HEK293 (cell line): ENCODE measurements at regions not wholly inside any gene's neighbourhood (a gene's known extent, or its start where the extent isn't known, plus 50 kb on each side); places are given as distances from the start of the nearest gene placed in this dataset.

Source experiments
- CTCF ChIA-PET: fragments of 350-600 bp; formaldehyde crosslinking; extraction: SDS; loops from one replicate; lab custom pipeline; 2021; ENCODE audit warnings: antibody characterized with exemption; lab: Yijun Ruan, JAX
- POLR2A ChIA-PET: fragments of 300-600 bp; formaldehyde crosslinking; extraction: SDS; loops from one replicate; lab custom pipeline; 2020; ENCODE audit warnings: antibody characterized with exemption, inconsistent platforms; lab: Yijun Ruan, JAX
- H3K27ac ChIP-seq: fragments of 200-500 bp; sonication (Bioruptor generic); 2 replicates; pipeline ENCODE4 v1.5.1; 2014; ENCODE audit warnings: low read depth, low read length, control low read depth, inconsistent platforms; ENCODE audit errors: extremely low read depth
- H3K36me3 ChIP-seq, 2 experiments: fragments of 200-500 bp in 1 of 2; sonication (Bioruptor generic) in 1 of 2; 1 replicate in 1 of 2; 2 replicates in 1 of 2; pipeline ENCODE4 v1.5.1; 2014 to 2017; ENCODE audit warnings: inconsistent platforms in 2 of 2, low read length in 2 of 2; ENCODE audit not compliant: control insufficient read depth in 2 of 2, insufficient read depth in 1 of 2
- H3K4me1 ChIP-seq: fragments of 200-500 bp; sonication (Bioruptor generic); 2 replicates; pipeline ENCODE4 v1.5.1; 2014; ENCODE audit warnings: mild to moderate bottlenecking, low read length, inconsistent platforms; ENCODE audit not compliant: control insufficient read depth, insufficient read depth
- H3K4me3 ChIP-seq: 2 replicates; pipeline ENCODE4 v1.5.1; 2011; ENCODE audit warnings: low read depth, mild to moderate bottlenecking, control low read depth, low read length, moderate library complexity
- H3K9me3 ChIP-seq: fragments of 200-500 bp; sonication (Bioruptor generic); 2 replicates; pipeline ENCODE4 v1.5.1; 2014; ENCODE audit warnings: low read depth, low read length, inconsistent platforms; ENCODE audit not compliant: control insufficient read depth, insufficient read depth
- IKZF3 ChIP-seq: fragments of 450-650 bp; IDR thresholded peaks from 2 replicates; pipeline ENCODE4 v1.5.0; 2018; ENCODE audit warnings: missing biosample characterization, mild to moderate bottlenecking, missing genetic modification characterization, moderate library complexity
- MZF1 ChIP-seq: fragments of 450-650 bp; formaldehyde crosslinking; IDR thresholded peaks from 2 replicates; pipeline ENCODE4 v1.5.1; 2017; ENCODE audit warnings: missing biosample characterization, missing genetic modification characterization, borderline replicate concordance
- OSR2 ChIP-seq: fragments of 450-650 bp; formaldehyde crosslinking; IDR thresholded peaks from 2 replicates; pipeline ENCODE4 v1.5.1; 2016; ENCODE audit warnings: missing biosample characterization, missing genetic modification characterization
- PRDM6 ChIP-seq: fragments of 450-650 bp; formaldehyde crosslinking; IDR thresholded peaks from 2 replicates; pipeline ENCODE4 v1.5.1; 2017; ENCODE audit warnings: missing biosample characterization, missing genetic modification characterization
- ZNF169 ChIP-seq: fragments of 450-650 bp; formaldehyde crosslinking; IDR thresholded peaks from 2 replicates; pipeline ENCODE4 v1.5.1; 2016; ENCODE audit warnings: missing biosample characterization, missing genetic modification characterization
- ZNF266 ChIP-seq: fragments of 450-650 bp; formaldehyde crosslinking; IDR thresholded peaks from 2 replicates; pipeline ENCODE4 v1.5.1; 2016; ENCODE audit warnings: missing biosample characterization, missing genetic modification characterization, low read depth
- ZNF366 ChIP-seq: fragments of 450-650 bp; formaldehyde crosslinking; conservative IDR thresholded peaks from 2 replicates; pipeline ENCODE4 v1.5.1; 2016; ENCODE audit warnings: missing biosample characterization, missing genetic modification characterization
- ZNF521 ChIP-seq: fragments of 450-650 bp; formaldehyde crosslinking; IDR thresholded peaks from 2 replicates; pipeline ENCODE4 v1.5.1; 2017; ENCODE audit warnings: missing biosample characterization, mild to moderate bottlenecking, missing genetic modification characterization
- ZNF548 ChIP-seq: fragments of 450-650 bp; formaldehyde crosslinking; IDR thresholded peaks from 2 replicates; pipeline ENCODE4 v1.5.1; 2016; ENCODE audit warnings: missing biosample characterization, missing genetic modification characterization
- ZNF558 ChIP-seq: fragments of 450-650 bp; formaldehyde crosslinking; IDR thresholded peaks from 2 replicates; pipeline ENCODE4 v1.5.1; 2016; ENCODE audit warnings: missing biosample characterization, missing genetic modification characterization
- ZNF639 ChIP-seq: fragments of 450-650 bp; formaldehyde crosslinking; IDR thresholded peaks from 2 replicates; pipeline ENCODE4 v1.5.1; 2016; ENCODE audit warnings: missing biosample characterization, missing genetic modification characterization
- ZNF692 ChIP-seq: fragments of 450-650 bp; formaldehyde crosslinking; IDR thresholded peaks from 2 replicates; pipeline ENCODE4 v1.5.1; 2016; ENCODE audit warnings: missing biosample characterization, missing genetic modification characterization
- TF ChIP-seq, protein P1 (sequence below): fragments of 450-650 bp; formaldehyde crosslinking; IDR thresholded peaks from 2 replicates; pipeline ENCODE4 v1.5.1; 2016; ENCODE audit warnings: missing biosample characterization, missing genetic modification characterization
- TF ChIP-seq, protein P2 (sequence below): fragments of 450-650 bp; formaldehyde crosslinking; IDR thresholded peaks from 2 replicates; pipeline ENCODE4 v1.5.1; 2016; ENCODE audit warnings: missing biosample characterization, missing genetic modification characterization

GRCh38 chr10:3482200-3482993 lies 302.6 kb downstream of the KLF6 start (continued):
- peak; percentile 75; the same call in 1 of the 2 replicates for TF ChIP-seq ZNF639 (tag by site-specific recombination)
- TF ChIP-seq ZNF169 (tag by site-specific recombination) = no peak
- TF ChIP-seq, protein P1, sequence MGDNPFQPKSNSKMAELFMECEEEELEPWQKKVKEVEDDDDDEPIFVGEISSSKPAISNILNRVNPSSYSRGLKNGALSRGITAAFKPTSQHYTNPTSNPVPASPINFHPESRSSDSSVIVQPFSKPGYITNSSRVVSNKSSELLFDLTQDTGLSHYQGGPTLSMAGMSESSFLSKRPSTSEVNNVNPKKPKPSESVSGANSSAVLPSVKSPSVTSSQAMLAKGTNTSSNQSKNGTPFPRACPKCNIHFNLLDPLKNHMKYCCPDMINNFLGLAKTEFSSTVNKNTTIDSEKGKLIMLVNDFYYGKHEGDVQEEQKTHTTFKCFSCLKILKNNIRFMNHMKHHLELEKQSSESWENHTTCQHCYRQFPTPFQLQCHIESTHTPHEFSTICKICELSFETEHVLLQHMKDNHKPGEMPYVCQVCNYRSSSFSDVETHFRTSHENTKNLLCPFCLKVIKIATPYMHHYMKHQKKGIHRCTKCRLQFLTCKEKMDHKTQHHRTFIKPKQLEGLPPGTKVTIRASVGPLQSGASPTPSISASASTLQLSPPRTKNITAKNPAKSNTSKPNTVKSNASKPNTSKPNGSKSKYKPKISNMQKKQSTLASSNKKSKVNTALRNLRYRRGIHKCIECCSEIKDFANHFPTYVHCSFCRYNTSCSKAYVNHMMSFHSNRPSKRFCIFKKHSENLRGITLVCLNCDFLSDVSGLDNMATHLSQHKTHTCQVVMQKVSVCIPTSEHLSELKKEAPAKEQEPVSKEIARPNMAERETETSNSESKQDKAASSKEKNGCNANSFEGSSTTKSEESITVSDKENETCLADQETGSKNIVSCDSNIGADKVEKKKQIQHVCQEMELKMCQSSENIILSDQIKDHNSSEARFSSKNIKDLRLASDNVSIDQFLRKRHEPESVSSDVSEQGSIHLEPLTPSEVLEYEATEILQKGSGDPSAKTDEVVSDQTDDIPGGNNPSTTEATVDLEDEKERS (tag by site-specific recombination) = no peak
- TF ChIP-seq OSR2 = peak; percentile 95
- peak; percentile 92 for TF ChIP-seq IKZF3 (tag by site-specific recombination)
- TF ChIP-seq ZNF692 (tag by site-specific recombination) = peak; percentile 83
- TF ChIP-seq ZNF266 (tag by site-specific recombination) = no peak
- TF ChIP-seq MZF1 (tag by site-specific recombination) = no peak
- peak; percentile 95 for TF ChIP-seq ZNF366 (tag by site-specific recombination)
- peak; percentile 71 for TF ChIP-seq PRDM6 (tag by site-specific recombination)

- POLR2A ChIA-PET = no interaction called here
- no peaks in the 10 kb centered on the region for H3K36me3 ChIP-seq
- no peak overlapping the region for H3K4me3 ChIP-seq
- no peak overlapping the region for H3K27ac ChIP-seq
- peak; percentile 97 for TF ChIP-seq ZNF558 (tag by site-specific recombination)
- peak; percentile 72 for TF ChIP-seq ZNF548 (tag by site-specific recombination)
- TF ChIP-seq, protein P2, sequence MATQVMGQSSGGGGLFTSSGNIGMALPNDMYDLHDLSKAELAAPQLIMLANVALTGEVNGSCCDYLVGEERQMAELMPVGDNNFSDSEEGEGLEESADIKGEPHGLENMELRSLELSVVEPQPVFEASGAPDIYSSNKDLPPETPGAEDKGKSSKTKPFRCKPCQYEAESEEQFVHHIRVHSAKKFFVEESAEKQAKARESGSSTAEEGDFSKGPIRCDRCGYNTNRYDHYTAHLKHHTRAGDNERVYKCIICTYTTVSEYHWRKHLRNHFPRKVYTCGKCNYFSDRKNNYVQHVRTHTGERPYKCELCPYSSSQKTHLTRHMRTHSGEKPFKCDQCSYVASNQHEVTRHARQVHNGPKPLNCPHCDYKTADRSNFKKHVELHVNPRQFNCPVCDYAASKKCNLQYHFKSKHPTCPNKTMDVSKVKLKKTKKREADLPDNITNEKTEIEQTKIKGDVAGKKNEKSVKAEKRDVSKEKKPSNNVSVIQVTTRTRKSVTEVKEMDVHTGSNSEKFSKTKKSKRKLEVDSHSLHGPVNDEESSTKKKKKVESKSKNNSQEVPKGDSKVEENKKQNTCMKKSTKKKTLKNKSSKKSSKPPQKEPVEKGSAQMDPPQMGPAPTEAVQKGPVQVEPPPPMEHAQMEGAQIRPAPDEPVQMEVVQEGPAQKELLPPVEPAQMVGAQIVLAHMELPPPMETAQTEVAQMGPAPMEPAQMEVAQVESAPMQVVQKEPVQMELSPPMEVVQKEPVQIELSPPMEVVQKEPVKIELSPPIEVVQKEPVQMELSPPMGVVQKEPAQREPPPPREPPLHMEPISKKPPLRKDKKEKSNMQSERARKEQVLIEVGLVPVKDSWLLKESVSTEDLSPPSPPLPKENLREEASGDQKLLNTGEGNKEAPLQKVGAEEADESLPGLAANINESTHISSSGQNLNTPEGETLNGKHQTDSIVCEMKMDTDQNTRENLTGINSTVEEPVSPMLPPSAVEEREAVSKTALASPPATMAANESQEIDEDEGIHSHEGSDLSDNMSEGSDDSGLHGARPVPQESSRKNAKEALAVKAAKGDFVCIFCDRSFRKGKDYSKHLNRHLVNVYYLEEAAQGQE (tag by site-specific recombination) = no peak
- TF ChIP-seq ZNF521 (tag by site-specific recombination) = no peak
- peaks cover 13% of the 10 kb centered on the region for H3K4me1 ChIP-seq
- H3K9me3 ChIP-seq = no peaks in the 10 kb centered on the region
- CTCF ChIA-PET = no interaction called here
Measured at GRCh38 chr10:3481496-3481895, 303.5 kb downstream of the KLF6 start.
